ENCODE measurements at regions not wholly inside any gene's neighbourhood (a gene's known extent, or its start where the extent isn't known, plus 50 kb on each side); places are given as distances from the start of the nearest gene placed in this dataset.

DNA sequence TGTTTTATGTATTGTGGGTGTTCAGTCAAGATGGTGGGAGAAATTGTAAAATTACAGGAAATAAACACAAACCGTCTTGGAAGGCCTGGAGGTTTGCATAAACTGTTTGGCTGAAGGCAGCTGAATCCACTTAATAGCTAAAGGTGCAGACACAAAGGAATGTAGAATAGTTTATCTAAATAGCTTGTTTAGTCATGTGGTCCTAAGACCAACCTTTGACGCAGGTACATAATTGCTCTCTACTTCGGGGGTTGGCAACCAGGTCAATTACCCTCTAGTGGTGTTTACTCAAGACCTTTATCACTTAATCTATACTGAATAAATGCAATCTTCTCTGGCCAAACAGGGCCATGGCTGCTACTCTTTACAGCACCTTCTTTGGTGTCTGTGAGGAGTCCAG lies 502.8 kb downstream of the IGSF11 start:
- ATAC-seq (no peak), DNase-seq (ENCODE audit: low spot score) (no peak)
- Histone ChIP-seq H3K79me2 (replicated peaks; ENCODE audit: insufficient read depth) (no peaks in the 10 kb centered on the region), H3K4me3 (no peak overlapping the region), H3K4me2 (no peak overlapping the region), H4K20me1 (replicated peaks; ENCODE audit: insufficient read depth) (no peaks in the 10 kb centered on the region), H3K4me1 (ENCODE audit: insufficient read depth) (no peaks in the 10 kb centered on the region), H3K36me3 (ENCODE audit: insufficient read depth) (no peaks in the 10 kb centered on the region; the same call in 1 of the 2 replicates), H3K27ac (ENCODE audit: low read depth) (no peak overlapping the region), H3K9me2 (ENCODE audit: insufficient read depth) (peaks cover 11% of the 10 kb centered on the region; the same call in 1 of the 2 replicates), H3K27me3 (ENCODE audit: insufficient read depth) (no peaks in the 10 kb centered on the region), H3F3A (replicated peaks; ENCODE audit: low read depth) (no peaks in the 10 kb centered on the region), H2AFZ (no peak overlapping the region)
- Mint-ChIP-seq H3K9me3 (peaks cover 7% of the 10 kb centered on the region), H3K27ac (no peak overlapping the region), H3K4me1 (peaks cover 2% of the 10 kb centered on the region; the same call in 2 of the 3 replicates), H3K27me3 (ENCODE audit: insufficient read depth, low read depth, poor library complexity) (no peaks in the 10 kb centered on the region), H3K4me3 (no peak overlapping the region), H3K36me3 (ENCODE audit: low read depth) (peaks cover 5% of the 10 kb centered on the region; the same call in 2 of the 3 replicates)
- TF ChIP-seq, protein P1, sequence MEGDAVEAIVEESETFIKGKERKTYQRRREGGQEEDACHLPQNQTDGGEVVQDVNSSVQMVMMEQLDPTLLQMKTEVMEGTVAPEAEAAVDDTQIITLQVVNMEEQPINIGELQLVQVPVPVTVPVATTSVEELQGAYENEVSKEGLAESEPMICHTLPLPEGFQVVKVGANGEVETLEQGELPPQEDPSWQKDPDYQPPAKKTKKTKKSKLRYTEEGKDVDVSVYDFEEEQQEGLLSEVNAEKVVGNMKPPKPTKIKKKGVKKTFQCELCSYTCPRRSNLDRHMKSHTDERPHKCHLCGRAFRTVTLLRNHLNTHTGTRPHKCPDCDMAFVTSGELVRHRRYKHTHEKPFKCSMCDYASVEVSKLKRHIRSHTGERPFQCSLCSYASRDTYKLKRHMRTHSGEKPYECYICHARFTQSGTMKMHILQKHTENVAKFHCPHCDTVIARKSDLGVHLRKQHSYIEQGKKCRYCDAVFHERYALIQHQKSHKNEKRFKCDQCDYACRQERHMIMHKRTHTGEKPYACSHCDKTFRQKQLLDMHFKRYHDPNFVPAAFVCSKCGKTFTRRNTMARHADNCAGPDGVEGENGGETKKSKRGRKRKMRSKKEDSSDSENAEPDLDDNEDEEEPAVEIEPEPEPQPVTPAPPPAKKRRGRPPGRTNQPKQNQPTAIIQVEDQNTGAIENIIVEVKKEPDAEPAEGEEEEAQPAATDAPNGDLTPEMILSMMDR (conservative IDR thresholded peaks at IDR 0.05; ENCODE audit: low read depth in 2 of 2): no peak
- TF ChIP-seq EZH2phosphoT487 (IDR thresholded peaks at IDR 0.05; ENCODE audit: unreplicated experiment) (no peak), JUNB (IDR thresholded peaks at IDR 0.05; ENCODE audit: unreplicated experiment) (no peak), ZNF331 (CRISPR knock-in tag; IDR thresholded peaks at IDR 0.05; ENCODE audit: low read depth) (no peak), CREB1 (CRISPR knock-in tag; IDR thresholded peaks at IDR 0.05; ENCODE audit: low read depth) (no peak), STAT1 (IDR thresholded peaks at IDR 0.05; ENCODE audit: unreplicated experiment) (no peak), EZH2 (IDR thresholded peaks at IDR 0.05; ENCODE audit: low read depth, unreplicated experiment) (no peak), NANOG (IDR thresholded peaks at IDR 0.05; ENCODE audit: borderline replicate concordance) (no peak), POLR2AphosphoS5 (IDR thresholded peaks at IDR 0.05; ENCODE audit: low read depth) (no peak), ZNF114 (CRISPR knock-in tag; IDR thresholded peaks at IDR 0.05) (no peak)
- TF ChIP-seq, protein P2, sequence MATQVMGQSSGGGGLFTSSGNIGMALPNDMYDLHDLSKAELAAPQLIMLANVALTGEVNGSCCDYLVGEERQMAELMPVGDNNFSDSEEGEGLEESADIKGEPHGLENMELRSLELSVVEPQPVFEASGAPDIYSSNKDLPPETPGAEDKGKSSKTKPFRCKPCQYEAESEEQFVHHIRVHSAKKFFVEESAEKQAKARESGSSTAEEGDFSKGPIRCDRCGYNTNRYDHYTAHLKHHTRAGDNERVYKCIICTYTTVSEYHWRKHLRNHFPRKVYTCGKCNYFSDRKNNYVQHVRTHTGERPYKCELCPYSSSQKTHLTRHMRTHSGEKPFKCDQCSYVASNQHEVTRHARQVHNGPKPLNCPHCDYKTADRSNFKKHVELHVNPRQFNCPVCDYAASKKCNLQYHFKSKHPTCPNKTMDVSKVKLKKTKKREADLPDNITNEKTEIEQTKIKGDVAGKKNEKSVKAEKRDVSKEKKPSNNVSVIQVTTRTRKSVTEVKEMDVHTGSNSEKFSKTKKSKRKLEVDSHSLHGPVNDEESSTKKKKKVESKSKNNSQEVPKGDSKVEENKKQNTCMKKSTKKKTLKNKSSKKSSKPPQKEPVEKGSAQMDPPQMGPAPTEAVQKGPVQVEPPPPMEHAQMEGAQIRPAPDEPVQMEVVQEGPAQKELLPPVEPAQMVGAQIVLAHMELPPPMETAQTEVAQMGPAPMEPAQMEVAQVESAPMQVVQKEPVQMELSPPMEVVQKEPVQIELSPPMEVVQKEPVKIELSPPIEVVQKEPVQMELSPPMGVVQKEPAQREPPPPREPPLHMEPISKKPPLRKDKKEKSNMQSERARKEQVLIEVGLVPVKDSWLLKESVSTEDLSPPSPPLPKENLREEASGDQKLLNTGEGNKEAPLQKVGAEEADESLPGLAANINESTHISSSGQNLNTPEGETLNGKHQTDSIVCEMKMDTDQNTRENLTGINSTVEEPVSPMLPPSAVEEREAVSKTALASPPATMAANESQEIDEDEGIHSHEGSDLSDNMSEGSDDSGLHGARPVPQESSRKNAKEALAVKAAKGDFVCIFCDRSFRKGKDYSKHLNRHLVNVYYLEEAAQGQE (IDR thresholded peaks at IDR 0.05; ENCODE audit: unreplicated experiment): no peak
- TF ChIP-seq, protein P3, sequence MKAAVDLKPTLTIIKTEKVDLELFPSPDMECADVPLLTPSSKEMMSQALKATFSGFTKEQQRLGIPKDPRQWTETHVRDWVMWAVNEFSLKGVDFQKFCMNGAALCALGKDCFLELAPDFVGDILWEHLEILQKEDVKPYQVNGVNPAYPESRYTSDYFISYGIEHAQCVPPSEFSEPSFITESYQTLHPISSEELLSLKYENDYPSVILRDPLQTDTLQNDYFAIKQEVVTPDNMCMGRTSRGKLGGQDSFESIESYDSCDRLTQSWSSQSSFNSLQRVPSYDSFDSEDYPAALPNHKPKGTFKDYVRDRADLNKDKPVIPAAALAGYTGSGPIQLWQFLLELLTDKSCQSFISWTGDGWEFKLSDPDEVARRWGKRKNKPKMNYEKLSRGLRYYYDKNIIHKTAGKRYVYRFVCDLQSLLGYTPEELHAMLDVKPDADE (IDR thresholded peaks at IDR 0.05): no peak
- TF ChIP-seq, protein P4, sequence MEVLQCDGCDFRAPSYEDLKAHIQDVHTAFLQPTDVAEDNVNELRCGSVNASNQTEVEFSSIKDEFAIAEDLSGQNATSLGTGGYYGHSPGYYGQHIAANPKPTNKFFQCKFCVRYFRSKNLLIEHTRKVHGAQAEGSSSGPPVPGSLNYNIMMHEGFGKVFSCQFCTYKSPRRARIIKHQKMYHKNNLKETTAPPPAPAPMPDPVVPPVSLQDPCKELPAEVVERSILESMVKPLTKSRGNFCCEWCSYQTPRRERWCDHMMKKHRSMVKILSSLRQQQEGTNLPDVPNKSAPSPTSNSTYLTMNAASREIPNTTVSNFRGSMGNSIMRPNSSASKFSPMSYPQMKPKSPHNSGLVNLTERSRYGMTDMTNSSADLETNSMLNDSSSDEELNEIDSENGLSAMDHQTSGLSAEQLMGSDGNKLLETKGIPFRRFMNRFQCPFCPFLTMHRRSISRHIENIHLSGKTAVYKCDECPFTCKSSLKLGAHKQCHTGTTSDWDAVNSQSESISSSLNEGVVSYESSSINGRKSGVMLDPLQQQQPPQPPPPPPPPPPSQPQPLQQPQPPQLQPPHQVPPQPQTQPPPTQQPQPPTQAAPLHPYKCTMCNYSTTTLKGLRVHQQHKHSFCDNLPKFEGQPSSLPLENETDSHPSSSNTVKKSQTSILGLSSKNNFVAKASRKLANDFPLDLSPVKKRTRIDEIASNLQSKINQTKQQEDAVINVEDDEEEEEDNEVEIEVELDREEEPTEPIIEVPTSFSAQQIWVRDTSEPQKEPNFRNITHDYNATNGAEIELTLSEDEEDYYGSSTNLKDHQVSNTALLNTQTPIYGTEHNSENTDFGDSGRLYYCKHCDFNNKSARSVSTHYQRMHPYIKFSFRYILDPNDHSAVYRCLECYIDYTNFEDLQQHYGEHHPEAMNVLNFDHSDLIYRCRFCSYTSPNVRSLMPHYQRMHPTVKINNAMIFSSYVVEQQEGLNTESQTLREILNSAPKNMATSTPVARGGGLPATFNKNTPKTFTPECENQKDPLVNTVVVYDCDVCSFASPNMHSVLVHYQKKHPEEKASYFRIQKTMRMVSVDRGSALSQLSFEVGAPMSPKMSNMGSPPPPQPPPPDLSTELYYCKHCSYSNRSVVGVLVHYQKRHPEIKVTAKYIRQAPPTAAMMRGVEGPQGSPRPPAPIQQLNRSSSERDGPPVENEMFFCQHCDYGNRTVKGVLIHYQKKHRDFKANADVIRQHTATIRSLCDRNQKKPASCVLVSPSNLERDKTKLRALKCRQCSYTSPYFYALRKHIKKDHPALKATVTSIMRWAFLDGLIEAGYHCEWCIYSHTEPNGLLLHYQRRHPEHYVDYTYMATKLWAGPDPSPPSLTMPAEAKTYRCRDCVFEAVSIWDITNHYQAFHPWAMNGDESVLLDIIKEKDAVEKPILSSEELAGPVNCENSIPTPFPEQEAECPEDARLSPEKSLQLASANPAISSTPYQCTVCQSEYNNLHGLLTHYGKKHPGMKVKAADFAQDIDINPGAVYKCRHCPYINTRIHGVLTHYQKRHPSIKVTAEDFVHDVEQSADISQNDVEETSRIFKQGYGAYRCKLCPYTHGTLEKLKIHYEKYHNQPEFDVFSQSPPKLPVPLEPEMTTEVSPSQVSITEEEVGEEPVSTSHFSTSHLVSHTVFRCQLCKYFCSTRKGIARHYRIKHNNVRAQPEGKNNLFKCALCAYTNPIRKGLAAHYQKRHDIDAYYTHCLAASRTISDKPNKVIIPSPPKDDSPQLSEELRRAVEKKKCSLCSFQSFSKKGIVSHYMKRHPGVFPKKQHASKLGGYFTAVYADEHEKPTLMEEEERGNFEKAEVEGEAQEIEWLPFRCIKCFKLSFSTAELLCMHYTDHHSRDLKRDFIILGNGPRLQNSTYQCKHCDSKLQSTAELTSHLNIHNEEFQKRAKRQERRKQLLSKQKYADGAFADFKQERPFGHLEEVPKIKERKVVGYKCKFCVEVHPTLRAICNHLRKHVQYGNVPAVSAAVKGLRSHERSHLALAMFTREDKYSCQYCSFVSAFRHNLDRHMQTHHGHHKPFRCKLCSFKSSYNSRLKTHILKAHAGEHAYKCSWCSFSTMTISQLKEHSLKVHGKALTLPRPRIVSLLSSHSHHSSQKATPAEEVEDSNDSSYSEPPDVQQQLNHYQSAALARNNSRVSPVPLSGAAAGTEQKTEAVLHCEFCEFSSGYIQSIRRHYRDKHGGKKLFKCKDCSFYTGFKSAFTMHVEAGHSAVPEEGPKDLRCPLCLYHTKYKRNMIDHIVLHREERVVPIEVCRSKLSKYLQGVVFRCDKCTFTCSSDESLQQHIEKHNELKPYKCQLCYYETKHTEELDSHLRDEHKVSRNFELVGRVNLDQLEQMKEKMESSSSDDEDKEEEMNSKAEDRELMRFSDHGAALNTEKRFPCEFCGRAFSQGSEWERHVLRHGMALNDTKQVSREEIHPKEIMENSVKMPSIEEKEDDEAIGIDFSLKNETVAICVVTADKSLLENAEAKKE (CRISPR knock-in tag; IDR thresholded peaks at IDR 0.05): no peak

Measured in GM23338 (cell line).